Upper lobe of left lung (tissue), 6 donors: ENCODE measurements at regions not wholly inside any gene's neighbourhood (a gene's known extent, or its start where the extent isn't known, plus 50 kb on each side); places are given as distances from the start of the nearest gene placed in this dataset.

Source experiments
- ATAC-seq, 2 donors: fragments of 200-7000 bp; cut with Tn5 transposase; one replicate each; pipeline ENCODE4 v1.9.1; 2022; ENCODE audit warnings: mild to moderate bottlenecking in 2 of 2, moderate library complexity in 2 of 2; ENCODE audit not compliant: low FRiP score in 2 of 2
- DNase-seq, 2 donors: peaks; one replicate each; pipeline ENCODE4 v3.0.0-alpha.2; 2019 to 2020
- H3K27ac ChIP-seq, 4 donors: fragments of 200-600 bp; sonication (generic); one replicate each; pipeline ENCODE4 v1.5.1; 2016 to 2019
- H3K27me3 ChIP-seq, 4 donors: fragments of 200-600 bp; sonication (generic); one replicate each; pipeline ENCODE4 v1.5.1; 2017 to 2019
- H3K36me3 ChIP-seq, 4 donors: fragments of 200-600 bp; sonication (generic); one replicate each; pipeline ENCODE4 v1.5.1; 2016 to 2019
- H3K4me1 ChIP-seq, 4 donors: fragments of 200-600 bp; sonication (generic); one replicate each; pipeline ENCODE4 v1.5.1; 2018 to 2019
- H3K4me3 ChIP-seq, 4 donors: fragments of 200-600 bp; sonication (generic); one replicate each; pipeline ENCODE4 v1.5.1; 2017 to 2019; ENCODE audit warnings: mild to moderate bottlenecking in 2 of 4, moderate library complexity in 1 of 4
- H3K9me3 ChIP-seq, 4 donors: fragments of 200-600 bp; sonication (generic); one replicate each; pipeline ENCODE4 v1.5.1; 2018 to 2019
- CTCF ChIP-seq, 6 experiments: fragments of 450-650 bp in 4 of 6; fragments of 200-600 bp in 2 of 6; sonication (generic) in 2 of 6; IDR thresholded peaks; one replicate each; pipeline ENCODE4 v1.5.1; 2016 to 2019; ENCODE audit warnings: antibody characterized with exemption in 6 of 6
- EP300 ChIP-seq, 4 donors: sonication (generic); formaldehyde crosslinking; IDR thresholded peaks; one replicate each; pipeline ENCODE4 v1.5.1; 2017; ENCODE audit warnings: antibody characterized with exemption in 4 of 4, control low read depth in 2 of 4
- POLR2A ChIP-seq, 4 donors: fragments of 450-650 bp; IDR thresholded peaks; one replicate each; pipeline ENCODE4 v1.5.1; 2016 to 2017; ENCODE audit warnings: antibody characterized with exemption in 4 of 4, mild to moderate bottlenecking in 2 of 4
- POLR2AphosphoS5 ChIP-seq, 2 donors: sonication (generic); formaldehyde crosslinking; IDR thresholded peaks; one replicate each; pipeline ENCODE4 v1.5.1; 2017; ENCODE audit warnings: antibody characterized with exemption in 2 of 2
- WGBS, 2 donors: methylation state at CpG; one replicate each; pipeline ENCODE4 v1.1.5; 2017 to 2018; 5-methylcytosine and 5-hydroxymethylcytosine counted together
- donor health status: DM: no; HTN: no; CAD: no; lungs with moderate emphysema.
- donor health status: DM: no; HTN: yes; CAD: no; lungs with severe emphysema.

GRCh38 chr14:101027966-101028365, 124.4 kb upstream of the RTL1 start:
- Histone ChIP-seq H3K27ac (no peak overlapping the region), H3K4me1 (no peaks in the 10 kb centered on the region), H3K4me3 (no peak overlapping the region), H3K36me3 (no peaks in the 10 kb centered on the region), H3K27me3 (no peaks in the 10 kb centered on the region), H3K9me3 (no peaks in the 10 kb centered on the region)
- TF ChIP-seq POLR2A (IDR thresholded peaks at IDR 0.05) (no peak), POLR2AphosphoS5 (IDR thresholded peaks at IDR 0.05) (no peak), EP300 (IDR thresholded peaks at IDR 0.05) (no peak), CTCF (IDR thresholded peaks at IDR 0.05) (no peak)
- 60 to 89% methylated on average over 4 to 5 of the region's 5 CpGs for WGBS, 2 donors
- DNase-seq, result no peak
- no peak for ATAC-seq

GRCh38 chr14:101028971-101029667, 125.6 kb upstream of the RTL1 start:
- H3K27me3 ChIP-seq, result no peaks in the 10 kb centered on the region
- no peak overlapping the region for H3K27ac ChIP-seq
- TF ChIP-seq EP300 (IDR thresholded peaks at IDR 0.05) (no peak), CTCF (IDR thresholded peaks at IDR 0.05) (no peak), POLR2AphosphoS5 (IDR thresholded peaks at IDR 0.05) (no peak), POLR2A (IDR thresholded peaks at IDR 0.05) (no peak)
- no peaks in the 10 kb centered on the region for H3K4me1 ChIP-seq
- DNase-seq, result no peak
- WGBS, 2 donors, result 85 to 87% methylated on average over 18 to 20 of the region's 20 CpGs
- ATAC-seq, result no peak
- H3K36me3 ChIP-seq, result no peaks in the 10 kb centered on the region
- no peaks in the 10 kb centered on the region for H3K9me3 ChIP-seq
- no peak overlapping the region for H3K4me3 ChIP-seq

- WGBS, 2 donors, result 88% methylated on average over 23 to 25 of the region's 25 CpGs
- no peak for DNase-seq
- H3K27ac ChIP-seq, result no peak overlapping the region
- no peaks in the 10 kb centered on the region for H3K27me3 ChIP-seq
- no peak for ATAC-seq
- no peaks in the 10 kb centered on the region for H3K9me3 ChIP-seq
- no peaks in the 10 kb centered on the region for H3K4me1 ChIP-seq
- H3K4me3 ChIP-seq, result no peak overlapping the region
- H3K36me3 ChIP-seq, result no peaks in the 10 kb centered on the region
- no peak for TF ChIP-seq EP300 (IDR thresholded peaks at IDR 0.05)
- TF ChIP-seq CTCF (IDR thresholded peaks at IDR 0.05), result no peak
- TF ChIP-seq POLR2A (IDR thresholded peaks at IDR 0.05), result no peak
- no peak for TF ChIP-seq POLR2AphosphoS5 (IDR thresholded peaks at IDR 0.05)
Observed at GRCh38 chr14:101029668-101030290, 126.3 kb upstream of the RTL1 start.

- Histone ChIP-seq H3K27me3 (no peaks in the 10 kb centered on the region), H3K4me3 (no peak overlapping the region), H3K4me1 (no peaks in the 10 kb centered on the region), H3K9me3 (no peaks in the 10 kb centered on the region), H3K36me3 (no peaks in the 10 kb centered on the region), H3K27ac (no peak overlapping the region)
- ATAC-seq, result no peak
- no peak for DNase-seq
- WGBS, 2 donors, result 87% methylated on average over 6 to 14 of the region's 14 CpGs
- TF ChIP-seq POLR2A (IDR thresholded peaks at IDR 0.05) (no peak), EP300 (IDR thresholded peaks at IDR 0.05) (no peak), POLR2AphosphoS5 (IDR thresholded peaks at IDR 0.05) (no peak), CTCF (IDR thresholded peaks at IDR 0.05) (no peak)
Observed at GRCh38 chr14:101030586-101030985, 127.1 kb upstream of the RTL1 start.

- no peak for TF ChIP-seq POLR2A (IDR thresholded peaks at IDR 0.05)
- TF ChIP-seq POLR2AphosphoS5 (IDR thresholded peaks at IDR 0.05), result no peak
- TF ChIP-seq EP300 (IDR thresholded peaks at IDR 0.05), result no peak
- no peak for TF ChIP-seq CTCF (IDR thresholded peaks at IDR 0.05)
- DNase-seq, result no peak
- WGBS, 2 donors, result 90 to 97% methylated on average over 12 to 14 of the region's 14 CpGs
- Histone ChIP-seq H3K27me3 (no peaks in the 10 kb centered on the region), H3K4me1 (no peaks in the 10 kb centered on the region), H3K27ac (no peak overlapping the region), H3K4me3 (no peak overlapping the region), H3K36me3 (no peaks in the 10 kb centered on the region), H3K9me3 (no peaks in the 10 kb centered on the region)
- no peak for ATAC-seq
Observed at GRCh38 chr14:101031186-101031585, 127.7 kb upstream of the RTL1 start.
